GM12878 (cell line): ENCODE measurements at regions not wholly inside any gene's neighbourhood (a gene's known extent, or its start where the extent isn't known, plus 50 kb on each side); places are given as distances from the start of the nearest gene placed in this dataset.

Experiments
- ATAC-seq: fragments of 200-7000 bp; cut with Tn5 transposase; 3 replicates; pipeline ENCODE4 v1.9.1; 2020; ENCODE audit warnings: mild to moderate bottlenecking, moderate library complexity
- BruUV-seq: library from RNA; stranded (reverse); fragments of 400-500 nt; replicated peaks from 2 replicates; lab custom pipeline; 2021; lab: Mats Ljungman, UMichigan
- CTCF ChIA-PET: fragments of 300-600 bp; sonication (Branson Sonifier 250); formaldehyde crosslinking; extraction: SDS; loops from one replicate; lab custom pipeline; 2021; ENCODE audit warnings: inconsistent platforms; lab: Yijun Ruan, JAX
- POLR2A ChIA-PET: fragments of 350-600 bp; formaldehyde crosslinking; extraction: SDS; loops from one replicate; lab custom pipeline; 2021; ENCODE audit warnings: inconsistent platforms; lab: Charles Lee
- RAD21 ChIA-PET: fragments of 300-600 bp; sonication (Branson Sonifier 250); formaldehyde crosslinking; loops from one replicate; lab custom pipeline; 2023; ENCODE audit warnings: antibody characterized with exemption; ENCODE audit not compliant: unreplicated experiment; lab: Charles Lee
- SMC1A ChIA-PET: fragments of 300-600 bp; sonication (Branson Sonifier 250); formaldehyde crosslinking; loops from one replicate; lab custom pipeline; 2023; ENCODE audit not compliant: unreplicated experiment, uncharacterized antibody; lab: Charles Lee
- DNase-seq: peaks from one replicate; pipeline ENCODE4 v3.0.0-alpha.2; 2011; ENCODE audit warnings: low read depth, low spot score
- FAIRE-seq: peaks from 3 replicates; lab custom pipeline; 2011; peaks lifted over from hg19 to GRCh38; lab: Jason Lieb, UNC
- H2AFZ ChIP-seq: 2 replicates; pipeline ENCODE4 v1.6.0; 2011; ENCODE audit warnings: low read depth, low read length, control low read depth; ENCODE audit not compliant: control insufficient read depth
- H3K27ac ChIP-seq: 2 replicates; pipeline ENCODE4 v1.5.1; 2011; ENCODE audit warnings: control low read depth; ENCODE audit not compliant: control insufficient read depth, insufficient read depth
- H3K27me3 ChIP-seq, 2 experiments: replicated peaks in 1 of 2; 2 replicates each; pipeline versions ENCODE4 v1.6.0 to v1.6.1; 2011; ENCODE audit warnings: low read length in 1 of 2; ENCODE audit not compliant: control insufficient read depth in 2 of 2, insufficient read depth in 2 of 2
- H3K36me3 ChIP-seq, 2 experiments: 2 replicates each; pipeline ENCODE4 v1.5.1; 2011; ENCODE audit warnings: low read length in 1 of 2; ENCODE audit not compliant: control insufficient read depth in 2 of 2, insufficient read depth in 2 of 2
- H3K4me1 ChIP-seq: 2 replicates; pipeline ENCODE4 v1.6.1; 2011; ENCODE audit warnings: mild to moderate bottlenecking, low read length, moderate library complexity, mixed read lengths; ENCODE audit not compliant: control insufficient read depth, insufficient read depth
- H3K4me2 ChIP-seq: 2 replicates; pipeline ENCODE4 v1.6.0; 2011; ENCODE audit warnings: control low read depth; ENCODE audit not compliant: control insufficient read depth, insufficient read depth
- H3K4me3 ChIP-seq: fragments of 200-600 bp; sonication (generic); 2 replicates; pipeline ENCODE4 v1.5.1; 2016
- H3K79me2 ChIP-seq: 2 replicates; pipeline ENCODE4 v1.6.0; 2011; ENCODE audit warnings: low read length; ENCODE audit not compliant: control insufficient read depth, insufficient read depth
- H3K9ac ChIP-seq: 2 replicates; pipeline ENCODE4 v1.8.0; 2011; ENCODE audit warnings: low read length, control low read depth, mixed read lengths; ENCODE audit not compliant: control insufficient read depth, insufficient read depth
- H3K9me3 ChIP-seq: replicated peaks from 3 replicates; pipeline ENCODE4 v1.5.1; 2011; ENCODE audit warnings: mild to moderate bottlenecking, low read length; ENCODE audit not compliant: control insufficient read depth, insufficient read depth
- H4K20me1 ChIP-seq: 2 replicates; pipeline ENCODE4 v1.6.0; 2011; ENCODE audit not compliant: control insufficient read depth, insufficient read depth
- CHD4 ChIP-seq: fragments of 200-600 bp; sonication (generic); IDR thresholded peaks from 2 replicates; pipeline ENCODE4 v1.6.1; 2016; ENCODE audit warnings: mild to moderate bottlenecking
- FOS ChIP-seq: IDR thresholded peaks from 3 replicates; pipeline ENCODE4 v1.6.1; 2011; ENCODE audit warnings: borderline replicate concordance; ENCODE audit not compliant: insufficient read length; ENCODE audit errors: extremely low read depth
- IKZF2 ChIP-seq, 2 experiments: fragments of 450-650 bp; IDR thresholded peaks; 2 replicates each; pipeline ENCODE4 v1.6.1; 2017; ENCODE audit warnings: mild to moderate bottlenecking in 2 of 2, moderate library complexity in 2 of 2
- POLR2AphosphoS2 ChIP-seq: IDR thresholded peaks from 2 replicates; pipeline ENCODE4 v1.6.1; 2011; ENCODE audit warnings: low read depth, mild to moderate bottlenecking, low read length, improper control_type of control experiment, moderate library complexity
- SPI1 ChIP-seq: IDR thresholded peaks from 2 replicates; pipeline ENCODE4 v1.6.1; 2011; ENCODE audit warnings: low read depth, mild to moderate bottlenecking, low read length, moderate library complexity, borderline replicate concordance; ENCODE audit not compliant: insufficient read depth
- SUZ12 ChIP-seq: fragments of 200-600 bp; sonication (generic); IDR thresholded peaks from one replicate; pipeline ENCODE4 v1.6.1; 2018; ENCODE audit warnings: antibody characterized with exemption, mild to moderate bottlenecking; ENCODE audit not compliant: unreplicated experiment
- TBL1XR1 ChIP-seq: IDR thresholded peaks from 2 replicates; pipeline ENCODE4 v1.6.1; 2012; ENCODE audit warnings: low read depth, low read length, improper control_type of control experiment
- YY1 ChIP-seq: IDR thresholded peaks from 2 replicates; pipeline ENCODE4 v1.6.1; 2011; ENCODE audit warnings: low read depth, mild to moderate bottlenecking, low read length
- ZNF217 ChIP-seq: fragments of 450-650 bp; IDR thresholded peaks from 2 replicates; pipeline ENCODE4 v1.6.1; 2017; ENCODE audit warnings: antibody characterized with exemption, mild to moderate bottlenecking
- ZNF384 ChIP-seq: IDR thresholded peaks from 2 replicates; pipeline ENCODE4 v1.6.1; 2012; ENCODE audit warnings: low read depth, mild to moderate bottlenecking, low read length, improper control_type of control experiment, borderline replicate concordance
- ZNF622 ChIP-seq: fragments of 450-650 bp; IDR thresholded peaks from 2 replicates; pipeline ENCODE4 v1.6.1; 2017; ENCODE audit warnings: mild to moderate bottlenecking, inconsistent platforms
- WGBS: methylation state at CpG from one replicate; pipeline ENCODE4 v1.1.6; 2016; ENCODE audit warnings: low lambda C conversion rate; ENCODE audit not compliant: insufficient replicate concordance, insufficient coverage; ENCODE audit errors: missing lambda C conversion rate; 5-methylcytosine and 5-hydroxymethylcytosine counted together
- in situ Hi-C: fragments of 300-500 bp; cut with MboI; formaldehyde crosslinking; loops from 9 replicates; pipeline ENCODE4 v1.14.3; 2018; ENCODE audit warnings: mixed read lengths
- intact Hi-C: fragments of 100-400 bp; cut with micrococcal nuclease; formaldehyde crosslinking; loops from one replicate; pipeline ENCODE4 v1.14.2; 2022; ENCODE audit not compliant: unreplicated experiment
- TF ChIP-seq, protein P1 (sequence below): fragments of 450-650 bp; IDR thresholded peaks from 2 replicates; pipeline ENCODE4 v1.6.1; 2017; ENCODE audit warnings: mild to moderate bottlenecking, moderate library complexity

DNA sequence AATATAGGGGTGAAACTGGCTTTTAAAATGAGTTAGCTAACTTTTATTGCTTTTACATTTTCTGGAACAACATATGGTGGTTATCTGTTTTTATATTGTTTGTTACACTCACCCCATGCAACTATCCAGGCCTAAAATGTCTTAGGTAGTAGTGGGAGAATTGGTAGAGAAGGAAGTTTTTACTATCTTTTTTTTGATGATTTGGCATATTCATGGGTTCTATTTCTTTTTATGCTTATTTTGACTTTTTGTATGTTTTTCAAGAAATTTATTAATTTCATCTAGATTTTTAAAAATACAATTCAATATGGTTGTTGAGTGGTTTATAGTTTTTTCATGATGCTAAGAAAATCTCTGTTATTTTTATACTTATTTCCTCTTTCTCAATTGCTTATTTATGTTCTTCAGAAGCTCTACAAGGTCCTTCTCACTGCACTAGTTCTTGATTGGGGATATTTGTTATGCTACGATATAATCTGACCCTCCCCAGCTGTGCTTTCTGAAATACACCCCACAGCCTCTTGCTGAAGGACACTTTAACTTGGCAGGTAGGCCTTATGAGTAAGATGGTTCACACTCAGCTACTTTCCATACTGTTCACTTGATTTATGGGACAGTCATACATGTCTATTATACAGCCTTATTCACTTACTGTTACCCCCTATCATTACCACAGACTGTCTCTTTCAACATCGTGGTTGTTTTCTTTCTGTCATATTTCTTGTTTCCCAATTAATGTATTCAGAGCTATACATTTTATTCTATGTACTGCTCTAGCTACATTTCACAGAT is 431.2 kb downstream of the METTL15 start:
- Histone ChIP-seq H3K9me3 (no peaks in the 10 kb centered on the region), H4K20me1 (no peaks in the 10 kb centered on the region), H3K79me2 (no peaks in the 10 kb centered on the region), H3K4me3 (no peak overlapping the region), H3K4me2 (no peak overlapping the region), H3K27ac (no peak overlapping the region), H2AFZ (no peak overlapping the region), H3K9ac (no peak overlapping the region), H3K4me1 (no peaks in the 10 kb centered on the region), H3K36me3 (no peaks in the 10 kb centered on the region), H3K27me3 (no peaks in the 10 kb centered on the region)
- no peak for DNase-seq
- POLR2A ChIA-PET: no interaction called here
- SMC1A ChIA-PET: interaction anchor here (3.4 kb wide), 1 partner anchor 10 kb away, joined by 13 read pairs; no protein-coding TSS in a partner anchor
- FAIRE-seq: no peak
- TF ChIP-seq ZNF217 (no peak), POLR2AphosphoS2 (no peak), IKZF2 (IDR thresholded peaks at IDR 0.05) (no peak), CHD4 (no peak)
- CTCF ChIA-PET: interaction anchor here (2.1 kb wide), 1 partner anchor 9 kb away, joined by 12 read pairs; no protein-coding TSS in a partner anchor
- intact Hi-C loops (loop anchor here (10.0 kb wide), 1 partner anchor 795 kb away; no protein-coding TSS in a partner anchor), in situ Hi-C loops (no loop called here)
- RAD21 ChIA-PET: interaction anchor here (1.0 to 1.7 kb wide), 2 partner anchors 9 to 841 kb away, joined by 3 to 5 read pairs; no protein-coding TSS in a partner anchor
- 8% methylated on average over 2 of the region's 2 CpGs for WGBS
- BruUV-seq: no TSS peak
- no peak for ATAC-seq

DNA sequence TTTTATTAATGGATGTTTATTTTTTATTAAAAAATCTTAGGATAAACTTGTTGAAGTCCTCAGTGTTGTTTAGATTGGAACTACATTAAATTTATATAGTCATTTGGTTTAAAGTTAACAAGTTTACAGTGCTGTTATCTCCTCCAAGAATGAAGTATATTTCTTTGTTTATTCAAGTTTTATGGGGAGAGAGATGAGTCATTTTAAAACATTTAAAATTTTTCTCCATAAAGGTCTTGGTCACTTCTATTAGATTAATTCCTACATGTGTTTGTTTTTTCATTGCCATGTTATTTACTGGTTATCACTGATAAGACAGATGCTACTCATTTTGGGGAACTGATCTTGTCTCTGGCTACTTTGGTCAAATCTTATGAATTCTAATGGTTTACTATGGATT is 429.6 kb downstream of the METTL15 start:
- H3K36me3 ChIP-seq: no peaks in the 10 kb centered on the region
- H4K20me1 ChIP-seq: no peaks in the 10 kb centered on the region
- H3K9ac ChIP-seq: no peak overlapping the region
- CTCF ChIA-PET: no interaction called here
- H3K4me1 ChIP-seq: no peaks in the 10 kb centered on the region
- H3K27ac ChIP-seq: no peak overlapping the region
- RAD21 ChIA-PET: no interaction called here
- ATAC-seq (no peak), FAIRE-seq (no peak), DNase-seq (no peak)
- no TSS peak for BruUV-seq
- H3K4me2 ChIP-seq: no peak overlapping the region
- SMC1A ChIA-PET: no interaction called here
- H2AFZ ChIP-seq: no peak overlapping the region
- H3K27me3 ChIP-seq: no peaks in the 10 kb centered on the region
- POLR2A ChIA-PET: no interaction called here
- H3K79me2 ChIP-seq: no peaks in the 10 kb centered on the region
- H3K9me3 ChIP-seq: no peaks in the 10 kb centered on the region
- in situ Hi-C loops: no loop called here
- H3K4me3 ChIP-seq: no peak overlapping the region
- intact Hi-C loops: loop anchor here (10.0 kb wide), 1 partner anchor 797 kb away; no protein-coding TSS in a partner anchor
- TF ChIP-seq ZNF384 (no peak), SPI1 (no peak), YY1 (no peak), SUZ12 (no peak), ZNF622 (no peak), TBL1XR1 (no peak), FOS (no peak)
- TF ChIP-seq, protein P1, sequence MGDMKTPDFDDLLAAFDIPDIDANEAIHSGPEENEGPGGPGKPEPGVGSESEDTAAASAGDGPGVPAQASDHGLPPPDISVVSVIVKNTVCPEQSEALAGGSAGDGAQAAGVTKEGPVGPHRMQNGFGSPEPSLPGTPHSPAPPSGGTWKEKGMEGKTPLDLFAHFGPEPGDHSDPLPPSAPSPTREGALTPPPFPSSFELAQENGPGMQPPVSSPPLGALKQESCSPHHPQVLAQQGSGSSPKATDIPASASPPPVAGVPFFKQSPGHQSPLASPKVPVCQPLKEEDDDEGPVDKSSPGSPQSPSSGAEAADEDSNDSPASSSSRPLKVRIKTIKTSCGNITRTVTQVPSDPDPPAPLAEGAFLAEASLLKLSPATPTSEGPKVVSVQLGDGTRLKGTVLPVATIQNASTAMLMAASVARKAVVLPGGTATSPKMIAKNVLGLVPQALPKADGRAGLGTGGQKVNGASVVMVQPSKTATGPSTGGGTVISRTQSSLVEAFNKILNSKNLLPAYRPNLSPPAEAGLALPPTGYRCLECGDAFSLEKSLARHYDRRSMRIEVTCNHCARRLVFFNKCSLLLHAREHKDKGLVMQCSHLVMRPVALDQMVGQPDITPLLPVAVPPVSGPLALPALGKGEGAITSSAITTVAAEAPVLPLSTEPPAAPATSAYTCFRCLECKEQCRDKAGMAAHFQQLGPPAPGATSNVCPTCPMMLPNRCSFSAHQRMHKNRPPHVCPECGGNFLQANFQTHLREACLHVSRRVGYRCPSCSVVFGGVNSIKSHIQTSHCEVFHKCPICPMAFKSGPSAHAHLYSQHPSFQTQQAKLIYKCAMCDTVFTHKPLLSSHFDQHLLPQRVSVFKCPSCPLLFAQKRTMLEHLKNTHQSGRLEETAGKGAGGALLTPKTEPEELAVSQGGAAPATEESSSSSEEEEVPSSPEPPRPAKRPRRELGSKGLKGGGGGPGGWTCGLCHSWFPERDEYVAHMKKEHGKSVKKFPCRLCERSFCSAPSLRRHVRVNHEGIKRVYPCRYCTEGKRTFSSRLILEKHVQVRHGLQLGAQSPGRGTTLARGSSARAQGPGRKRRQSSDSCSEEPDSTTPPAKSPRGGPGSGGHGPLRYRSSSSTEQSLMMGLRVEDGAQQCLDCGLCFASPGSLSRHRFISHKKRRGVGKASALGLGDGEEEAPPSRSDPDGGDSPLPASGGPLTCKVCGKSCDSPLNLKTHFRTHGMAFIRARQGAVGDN: no peak
